Mononuclear cell (primary cell): ENCODE measurements at regions not wholly inside any gene's neighbourhood (a gene's known extent, or its start where the extent isn't known, plus 50 kb on each side); places are given as distances from the start of the nearest gene placed in this dataset.

ENCODE experiments used
- H3K27me3 ChIP-seq: 2 replicates; pipeline ENCODE4 v1.6.0; 2011; ENCODE audit warnings: low read length, control low read depth; ENCODE audit not compliant: insufficient read depth
- H3K4me1 ChIP-seq: 2 replicates; pipeline ENCODE4 v1.5.1; 2011; ENCODE audit warnings: mild to moderate bottlenecking, low read length, control low read depth; ENCODE audit not compliant: insufficient read depth
- H3K4me3 ChIP-seq: 2 replicates; pipeline ENCODE4 v1.5.1; 2011; ENCODE audit warnings: mild to moderate bottlenecking, low read length, moderate library complexity
- H3K9me3 ChIP-seq: 2 replicates; pipeline ENCODE4 v1.5.1; 2011; ENCODE audit warnings: low read depth, mild to moderate bottlenecking, control low read depth, low read length

GRCh38 chr7:340979-341694 is 51.2 kb downstream of the FOXL3 start:
- Histone ChIP-seq H3K4me1 (no peaks in the 10 kb centered on the region), H3K4me3 (no peak overlapping the region)

DNA sequence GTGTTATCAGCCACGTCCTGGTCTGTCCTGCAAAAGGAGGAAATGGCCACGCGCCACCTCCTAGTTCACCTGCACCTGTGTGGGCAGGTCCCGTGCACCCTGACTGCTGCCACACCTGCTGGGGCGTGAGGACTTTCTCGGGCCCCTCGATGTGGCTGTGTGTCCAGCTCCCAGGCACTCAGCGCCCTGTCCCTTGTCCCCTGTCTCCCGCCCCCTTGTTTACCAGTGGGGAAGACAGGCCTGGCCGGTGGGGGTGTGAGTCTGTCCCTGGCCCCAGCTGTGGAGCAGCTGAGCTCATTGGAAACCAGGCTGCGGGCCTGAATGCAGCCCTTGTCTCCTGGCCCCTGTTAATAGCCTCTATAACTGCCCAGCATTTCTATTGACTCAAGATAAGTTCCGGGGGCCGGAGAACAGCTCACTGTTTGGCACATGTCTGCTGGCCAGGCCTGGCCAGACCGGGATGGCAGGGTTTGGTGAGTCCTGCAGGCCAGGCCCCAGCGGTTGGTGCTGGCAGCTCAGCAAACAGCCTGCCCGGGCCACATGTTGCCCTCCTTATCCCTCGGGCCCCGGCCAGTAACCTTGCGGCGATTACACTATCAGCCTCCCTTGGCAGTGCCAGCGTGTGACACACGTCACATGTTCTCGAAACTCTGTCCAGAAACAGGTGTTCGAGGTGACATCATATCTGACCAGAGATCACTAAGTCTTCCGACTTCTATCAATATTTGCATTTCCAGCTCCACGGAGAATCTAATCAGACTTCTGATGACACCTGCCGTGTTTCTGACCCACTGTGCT is 52.1 kb downstream of the FOXL3 start:
- Histone ChIP-seq H3K9me3 (no peaks in the 10 kb centered on the region), H3K27me3 (no peaks in the 10 kb centered on the region), H3K4me1 (no peaks in the 10 kb centered on the region), H3K4me3 (no peak overlapping the region)

More at GRCh38 chr7:340979-341694, 51.2 kb downstream of the FOXL3 start:
- H3K27me3 ChIP-seq: no peaks in the 10 kb centered on the region
- H3K9me3 ChIP-seq: no peaks in the 10 kb centered on the region

DNA sequence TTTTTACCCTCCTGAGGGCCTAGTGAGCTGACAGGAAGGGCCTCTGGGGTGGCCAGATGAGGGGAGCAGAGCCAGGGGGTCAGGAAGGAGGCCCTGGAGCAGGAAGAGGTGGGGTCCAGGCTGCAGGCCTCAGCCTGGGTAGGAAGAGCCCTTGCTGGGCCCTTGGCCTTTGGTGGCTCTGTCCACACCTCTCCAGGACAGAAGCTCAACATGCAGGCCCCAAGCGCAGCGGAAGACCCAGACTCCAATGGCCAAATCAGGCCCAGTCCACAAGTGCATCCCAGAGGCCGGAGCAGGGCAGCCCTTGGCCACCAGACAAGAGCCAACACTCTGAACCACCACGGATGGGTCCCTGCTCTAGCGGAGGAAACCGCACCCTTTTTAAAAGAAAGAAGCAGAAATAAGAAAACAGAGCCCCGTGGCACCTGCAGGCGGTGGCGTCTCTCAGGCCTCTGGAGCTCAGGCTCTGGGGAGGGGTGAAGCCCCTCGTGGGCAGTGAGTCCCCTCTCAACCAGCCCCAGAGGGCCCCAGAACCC is 52.8 kb downstream of the FOXL3 start:
- Histone ChIP-seq H3K4me3 (no peak overlapping the region), H3K4me1 (no peaks in the 10 kb centered on the region), H3K9me3 (no peaks in the 10 kb centered on the region), H3K27me3 (no peaks in the 10 kb centered on the region)

DNA sequence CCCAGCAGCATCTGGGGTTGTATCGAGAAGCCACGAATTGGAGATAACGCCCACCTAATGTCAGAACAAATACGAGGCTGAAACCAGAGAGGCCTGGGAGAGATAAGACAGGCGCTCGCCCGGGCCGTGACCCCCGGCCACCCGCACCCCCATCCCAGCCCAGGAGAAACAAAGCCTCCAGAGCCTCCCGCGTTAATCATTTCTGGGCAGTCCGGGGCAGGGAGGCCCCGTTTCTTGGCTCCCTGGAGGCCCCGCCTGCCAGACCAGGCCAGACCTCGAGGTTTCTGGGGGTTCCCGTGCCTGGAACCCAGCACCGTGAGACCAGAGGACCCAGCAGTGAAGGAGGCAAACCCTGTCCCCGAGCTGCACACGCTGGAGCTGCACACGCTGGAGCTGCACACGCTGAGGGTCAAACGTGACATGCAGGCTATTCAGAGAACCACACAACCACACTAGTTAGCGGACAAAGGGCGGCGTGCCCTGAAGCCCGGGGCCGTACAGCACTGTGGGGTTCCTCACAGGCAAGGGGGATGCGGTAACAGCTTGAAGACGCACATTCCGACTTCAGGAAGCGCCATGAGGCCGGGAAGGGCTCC is 53.4 kb downstream of the FOXL3 start:
- no peaks in the 10 kb centered on the region for H3K4me1 ChIP-seq
- H3K4me3 ChIP-seq: no peak overlapping the region
- no peaks in the 10 kb centered on the region for H3K27me3 ChIP-seq
- no peaks in the 10 kb centered on the region for H3K9me3 ChIP-seq

- Histone ChIP-seq H3K9me3 (no peaks in the 10 kb centered on the region), H3K4me3 (no peak overlapping the region), H3K27me3 (no peaks in the 10 kb centered on the region), H3K4me1 (no peaks in the 10 kb centered on the region)
Measured at GRCh38 chr7:343864-344607, 54.1 kb downstream of the FOXL3 start.

DNA sequence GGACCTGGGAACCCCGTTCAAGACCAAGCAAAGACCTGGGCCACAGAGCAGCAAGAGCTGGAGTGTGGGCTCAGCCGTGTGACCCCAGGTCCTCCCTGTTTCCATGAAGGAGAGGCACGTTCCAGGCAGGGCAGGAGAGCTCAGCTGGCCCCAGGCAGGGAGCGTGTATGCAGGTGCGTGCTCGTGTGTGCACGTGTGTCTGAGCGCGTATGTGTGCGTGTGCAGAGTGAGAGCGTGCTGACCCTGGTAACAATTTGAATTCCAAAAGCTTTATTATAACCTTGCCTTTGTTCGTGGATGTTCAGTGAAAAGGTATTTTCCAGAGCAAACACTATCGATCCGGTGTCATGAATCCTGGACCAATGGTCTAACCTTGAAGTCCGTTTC is 54.6 kb downstream of the FOXL3 start:
- H3K9me3 ChIP-seq: no peaks in the 10 kb centered on the region
- no peaks in the 10 kb centered on the region for H3K27me3 ChIP-seq
- H3K4me1 ChIP-seq: no peaks in the 10 kb centered on the region
- no peak overlapping the region for H3K4me3 ChIP-seq

GRCh38 chr7:346116-346898 is 56.3 kb downstream of the FOXL3 start:
- Histone ChIP-seq H3K9me3 (no peaks in the 10 kb centered on the region), H3K27me3 (no peaks in the 10 kb centered on the region), H3K4me1 (no peaks in the 10 kb centered on the region), H3K4me3 (no peak overlapping the region)

DNA sequence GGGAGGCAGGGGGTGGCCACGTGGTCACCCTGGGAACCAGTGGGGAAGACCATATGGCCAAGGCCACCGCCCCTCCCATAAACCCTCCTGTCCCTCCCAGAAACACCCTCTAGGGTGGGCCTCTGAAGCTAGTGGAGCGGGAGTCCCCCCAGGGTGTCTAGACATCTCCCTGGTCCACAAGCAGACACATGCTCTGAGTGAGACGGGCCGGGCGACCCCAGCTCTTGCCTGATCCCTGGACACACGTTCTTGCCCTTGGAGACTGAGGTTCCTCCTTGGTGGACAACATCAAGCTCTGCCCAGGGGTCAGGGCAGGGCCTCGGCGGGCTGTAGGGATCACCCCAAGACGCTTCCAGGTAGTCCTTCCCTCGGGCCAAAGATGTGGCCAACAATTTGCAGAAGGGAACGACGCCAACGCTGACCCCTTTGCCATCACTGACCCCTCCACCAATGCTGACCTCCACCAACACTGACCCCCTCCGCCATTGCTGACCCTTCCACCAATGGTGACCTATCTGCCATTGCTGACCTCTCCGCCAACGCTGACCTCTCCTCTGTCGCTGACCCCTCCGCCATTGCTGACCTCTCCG is 57.1 kb downstream of the FOXL3 start:
- no peaks in the 10 kb centered on the region for H3K9me3 ChIP-seq
- peaks cover 6% of the 10 kb centered on the region for H3K4me1 ChIP-seq
- H3K4me3 ChIP-seq: no peak overlapping the region

GRCh38 chr7:347644-348479 is 57.9 kb downstream of the FOXL3 start:
- Histone ChIP-seq H3K9me3 (no peaks in the 10 kb centered on the region), H3K27me3 (no peaks in the 10 kb centered on the region), H3K4me3 (no peak overlapping the region), H3K4me1 (peaks cover 12% of the 10 kb centered on the region)

More for the DNA sequence above, 57.1 kb downstream of the FOXL3 start:
- no peaks in the 10 kb centered on the region for H3K27me3 ChIP-seq

DNA sequence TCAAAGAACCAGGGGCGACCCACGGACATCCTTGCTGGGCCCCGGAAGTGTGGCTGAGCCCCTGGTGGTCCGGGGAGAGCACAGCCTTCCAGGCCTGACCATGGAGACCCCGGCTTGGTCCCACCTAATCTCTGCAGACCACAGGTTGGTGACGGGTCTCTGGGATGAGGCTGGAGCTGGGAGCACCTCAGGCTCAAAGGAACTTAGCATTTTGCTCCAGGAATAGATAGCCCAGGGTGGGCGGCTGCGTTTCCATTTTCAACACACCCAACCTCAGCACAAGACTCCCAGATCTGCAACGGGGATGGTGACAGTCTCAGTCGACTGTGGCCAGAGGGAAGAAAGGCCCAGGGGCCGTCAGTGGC is 58.5 kb downstream of the FOXL3 start:
- Histone ChIP-seq H3K27me3 (no peaks in the 10 kb centered on the region), H3K4me1 (peaks cover 12% of the 10 kb centered on the region), H3K9me3 (no peaks in the 10 kb centered on the region), H3K4me3 (no peak overlapping the region)

- Histone ChIP-seq H3K9me3 (no peaks in the 10 kb centered on the region), H3K27me3 (no peaks in the 10 kb centered on the region), H3K4me1 (peaks cover 12% of the 10 kb centered on the region)
Measured at GRCh38 chr7:348962-349743, 59.2 kb downstream of the FOXL3 start.

GRCh38 chr7:351256-351655 is 61.3 kb downstream of the FOXL3 start:
- no peaks in the 10 kb centered on the region for H3K9me3 ChIP-seq

More at GRCh38 chr7:348962-349743, 59.2 kb downstream of the FOXL3 start:
- H3K4me3 ChIP-seq: no peak overlapping the region

More at GRCh38 chr7:351256-351655, 61.3 kb downstream of the FOXL3 start:
- Histone ChIP-seq H3K4me1 (peaks cover 12% of the 10 kb centered on the region), H3K27me3 (no peaks in the 10 kb centered on the region), H3K4me3 (peak overlapping the region; percentile 40)
